Bronchial epithelial cell (primary cell): ENCODE measurements at regions not wholly inside any gene's neighbourhood (a gene's known extent, or its start where the extent isn't known, plus 50 kb on each side); places are given as distances from the start of the nearest gene placed in this dataset.

Experiments used
- DNase-seq: peaks from one replicate; pipeline ENCODE4 v3.0.0-alpha.2; 2010; ENCODE audit warnings: low read depth
- FAIRE-seq: peaks from 2 replicates; lab custom pipeline; 2011; peaks lifted over from hg19 to GRCh38; lab: Jason Lieb, UNC
- H3K27me3 ChIP-seq: 2 replicates; pipeline ENCODE4 v1.5.1; 2011; ENCODE audit warnings: low read length; ENCODE audit not compliant: control insufficient read depth, insufficient read depth
- H3K36me3 ChIP-seq: 2 replicates; pipeline ENCODE4 v1.5.1; 2011; ENCODE audit warnings: low read length; ENCODE audit not compliant: control insufficient read depth, insufficient read depth
- H3K4me3 ChIP-seq: 2 replicates; pipeline ENCODE4 v1.5.1; 2011; ENCODE audit warnings: mild to moderate bottlenecking, low read depth, low read length, control low read depth
- CTCF ChIP-seq: IDR thresholded peaks from 2 replicates; pipeline ENCODE4 v1.5.1; 2011; ENCODE audit warnings: mild to moderate bottlenecking, moderate library complexity, low read length, control low read depth, inconsistent platforms; ENCODE audit not compliant: insufficient read depth, severe bottlenecking

GRCh38 chr4:65120287-65120686 lies 550.0 kb downstream of the EPHA5 start:
- no peak for FAIRE-seq
- DNase-seq, result no peak
- no peaks in the 10 kb centered on the region for H3K36me3 ChIP-seq
- H3K27me3 ChIP-seq, result no peaks in the 10 kb centered on the region
- H3K4me3 ChIP-seq, result no peak overlapping the region
- TF ChIP-seq CTCF, result no peak

GRCh38 chr4:65102419-65102818 lies 567.9 kb downstream of the EPHA5 start:
- no peaks in the 10 kb centered on the region for H3K27me3 ChIP-seq
- DNase-seq, result no peak
- no peak for TF ChIP-seq CTCF
- H3K36me3 ChIP-seq, result no peaks in the 10 kb centered on the region
- H3K4me3 ChIP-seq, result no peak overlapping the region
- no peak for FAIRE-seq

GRCh38 chr4:65096630-65097029 lies 573.7 kb downstream of the EPHA5 start:
- no peaks in the 10 kb centered on the region for H3K27me3 ChIP-seq
- H3K4me3 ChIP-seq, result no peak overlapping the region
- DNase-seq (no peak), FAIRE-seq (no peak)
- no peaks in the 10 kb centered on the region for H3K36me3 ChIP-seq
- TF ChIP-seq CTCF, result no peak

- Histone ChIP-seq H3K27me3 (no peaks in the 10 kb centered on the region), H3K4me3 (no peak overlapping the region), H3K36me3 (no peaks in the 10 kb centered on the region)
- DNase-seq, result no peak
- peak; percentile 5 for TF ChIP-seq CTCF
- FAIRE-seq, result no peak
Measured at GRCh38 chr4:65089666-65090065, 580.6 kb downstream of the EPHA5 start.

GRCh38 chr4:65083076-65083475 lies 587.2 kb downstream of the EPHA5 start:
- TF ChIP-seq CTCF, result no peak
- no peaks in the 10 kb centered on the region for H3K27me3 ChIP-seq
- FAIRE-seq (no peak), DNase-seq (no peak)
- H3K4me3 ChIP-seq, result no peak overlapping the region
- H3K36me3 ChIP-seq, result no peaks in the 10 kb centered on the region

GRCh38 chr4:65071564-65071963 lies 598.7 kb downstream of the EPHA5 start:
- TF ChIP-seq CTCF, result no peak
- Histone ChIP-seq H3K4me3 (no peak overlapping the region), H3K27me3 (no peaks in the 10 kb centered on the region), H3K36me3 (no peaks in the 10 kb centered on the region)
- FAIRE-seq (no peak), DNase-seq (peak; percentile 43)
